ENCODE measurements at regions not wholly inside any gene's neighbourhood (a gene's known extent, or its start where the extent isn't known, plus 50 kb on each side); places are given as distances from the start of the nearest gene placed in this dataset.

DNA sequence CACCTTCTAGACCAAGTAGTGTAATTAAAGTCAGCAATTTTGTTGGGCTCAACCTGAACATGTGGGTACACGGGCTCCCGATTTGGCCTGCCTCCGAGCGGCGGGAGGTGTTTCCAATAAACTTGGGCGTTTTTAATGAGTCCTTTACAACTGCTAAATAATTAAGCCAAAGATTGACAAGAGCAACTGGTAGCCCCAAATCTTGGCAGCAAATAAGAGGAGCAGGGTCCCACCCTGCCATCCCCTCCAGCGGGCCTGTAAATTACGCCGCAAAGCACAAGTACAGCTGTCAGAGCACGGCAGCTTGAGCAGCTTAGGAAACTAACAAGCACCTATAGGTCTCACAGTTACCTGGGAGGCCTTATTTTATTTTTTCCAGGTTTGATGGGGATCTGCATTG, 217.1 kb downstream of the BMP7 start:
- H3K27me3 ChIP-seq (ENCODE audit: insufficient read depth, low read length): no peaks in the 10 kb centered on the region
- H2BK15ac ChIP-seq (ENCODE audit: low read depth, low read length): no peak overlapping the region
- H3K23me2 ChIP-seq (ENCODE audit: insufficient read length, low read depth, low read length, poor library complexity, severe bottlenecking): no peaks in the 10 kb centered on the region
- H3K4me2 ChIP-seq (ENCODE audit: insufficient read depth, insufficient read length, low read length): no peak overlapping the region
- no peak overlapping the region for H4K91ac ChIP-seq (ENCODE audit: insufficient read length, low read depth, low read length)
- H2AFZ ChIP-seq (ENCODE audit: low read length): no peak overlapping the region
- Mint-ChIP-seq H3K4me3 (no peak overlapping the region), H3K27ac (no peak overlapping the region; a peak in 1 of 7 replicates), H3K27me3 (ENCODE audit: low read depth) (peaks cover 3% of the 10 kb centered on the region; the same call in 1 of the 2 replicates), H3K36me3 (ENCODE audit: insufficient read depth in 1 of 3, low read depth in 3 of 3) (no peaks in the 10 kb centered on the region), H3K9me3 (no peaks in the 10 kb centered on the region; a peak in 2 of 5 replicates), H3K4me1 (peaks cover 4 to 20% of the 10 kb centered on the region in 2 experiments; a peak in 3 of 4 replicates)
- H3K79me2 ChIP-seq (ENCODE audit: insufficient read depth, low read length): no peaks in the 10 kb centered on the region
- no peak overlapping the region for H3K4ac ChIP-seq (ENCODE audit: low read depth, low read length)
- no CpG with 5 or more reads among the region's 10 CpGs for WGBS (ENCODE audit: extremely low coverage, insufficient read length, low lambda C conversion rate)
- no peak overlapping the region for H3K14ac ChIP-seq (ENCODE audit: insufficient read depth, low read length)
- H3K23ac ChIP-seq (ENCODE audit: insufficient read length, low read depth, low read length): no peak overlapping the region
- H3T11ph ChIP-seq (ENCODE audit: low read length): no peak overlapping the region
- no peaks in the 10 kb centered on the region for H3K79me1 ChIP-seq (ENCODE audit: insufficient read depth, low read depth, low read length, poor library complexity, severe bottlenecking)
- TF ChIP-seq, protein P1, sequence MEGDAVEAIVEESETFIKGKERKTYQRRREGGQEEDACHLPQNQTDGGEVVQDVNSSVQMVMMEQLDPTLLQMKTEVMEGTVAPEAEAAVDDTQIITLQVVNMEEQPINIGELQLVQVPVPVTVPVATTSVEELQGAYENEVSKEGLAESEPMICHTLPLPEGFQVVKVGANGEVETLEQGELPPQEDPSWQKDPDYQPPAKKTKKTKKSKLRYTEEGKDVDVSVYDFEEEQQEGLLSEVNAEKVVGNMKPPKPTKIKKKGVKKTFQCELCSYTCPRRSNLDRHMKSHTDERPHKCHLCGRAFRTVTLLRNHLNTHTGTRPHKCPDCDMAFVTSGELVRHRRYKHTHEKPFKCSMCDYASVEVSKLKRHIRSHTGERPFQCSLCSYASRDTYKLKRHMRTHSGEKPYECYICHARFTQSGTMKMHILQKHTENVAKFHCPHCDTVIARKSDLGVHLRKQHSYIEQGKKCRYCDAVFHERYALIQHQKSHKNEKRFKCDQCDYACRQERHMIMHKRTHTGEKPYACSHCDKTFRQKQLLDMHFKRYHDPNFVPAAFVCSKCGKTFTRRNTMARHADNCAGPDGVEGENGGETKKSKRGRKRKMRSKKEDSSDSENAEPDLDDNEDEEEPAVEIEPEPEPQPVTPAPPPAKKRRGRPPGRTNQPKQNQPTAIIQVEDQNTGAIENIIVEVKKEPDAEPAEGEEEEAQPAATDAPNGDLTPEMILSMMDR (conservative IDR thresholded peaks at IDR 0.05): no peak
- no peak overlapping the region for H3K27ac ChIP-seq (ENCODE audit: insufficient read length, low read depth, low read length)
- H2BK20ac ChIP-seq (ENCODE audit: low read depth, low read length, poor library complexity, severe bottlenecking): no peak overlapping the region
- H2BK12ac ChIP-seq (ENCODE audit: insufficient read length, low read depth, low read length): no peak overlapping the region
- H3K56ac ChIP-seq (ENCODE audit: insufficient read length, low read depth, low read length): no peak overlapping the region
- no peaks in the 10 kb centered on the region for H3K9me3 ChIP-seq (ENCODE audit: control insufficient read depth, low read depth, low read length)
- no peak overlapping the region for H4K5ac ChIP-seq (ENCODE audit: insufficient read length, low read depth, low read length)
- DNase-seq: no peak
- H3K4me1 ChIP-seq (ENCODE audit: insufficient read depth, low read length): no peaks in the 10 kb centered on the region
- H3K9ac ChIP-seq (ENCODE audit: extremely low read depth, insufficient read length, low read length): no peak overlapping the region
- H4K20me1 ChIP-seq (ENCODE audit: control insufficient read depth, insufficient read depth, insufficient read length): no peaks in the 10 kb centered on the region
- H3K18ac ChIP-seq (ENCODE audit: insufficient read length, low read depth, low read length): no peak overlapping the region
- no peak overlapping the region for H2BK120ac ChIP-seq (ENCODE audit: low read depth, low read length, poor library complexity, severe bottlenecking)
- H2AK5ac ChIP-seq (ENCODE audit: insufficient read length, low read length): no peak overlapping the region
- no peak overlapping the region for H4K8ac ChIP-seq (replicated peaks; ENCODE audit: insufficient read length, low read depth, low read length)
- H2BK5ac ChIP-seq (ENCODE audit: insufficient read length, low read length): no peak overlapping the region
